ENCODE measurements at regions not wholly inside any gene's neighbourhood (a gene's known extent, or its start where the extent isn't known, plus 50 kb on each side); places are given as distances from the start of the nearest gene placed in this dataset.

DNA sequence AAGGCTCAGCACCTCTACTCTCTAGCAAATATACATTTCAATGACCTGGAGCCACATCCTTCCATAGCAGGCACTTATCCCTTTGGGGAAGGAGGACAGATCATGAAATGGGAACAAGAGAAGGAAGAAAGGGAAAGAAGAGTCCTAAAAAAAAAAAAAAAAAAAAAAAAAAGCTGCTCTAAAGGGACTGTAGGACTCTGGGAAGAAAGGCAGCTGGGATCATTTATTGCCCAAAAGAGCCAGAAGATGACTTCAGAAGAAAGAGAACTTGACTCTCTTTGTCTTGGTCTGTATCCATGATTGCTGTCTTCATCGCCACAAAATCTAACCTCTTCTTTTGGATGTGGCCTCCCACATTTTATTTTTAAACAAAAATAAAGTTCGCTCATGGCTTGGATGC, 203.6 kb upstream of the CELF2 start:
- CTCF ChIA-PET = no interaction called here
- no peaks in the 10 kb centered on the region for H3K9me3 ChIP-seq (replicated peaks; ENCODE audit: control insufficient read depth, insufficient read depth, low read length)
- no peak overlapping the region for H2AFZ ChIP-seq (ENCODE audit: control insufficient read depth, low read depth, low read length)
- ATAC-seq = no peak
- H3K4me3 ChIP-seq = no peak overlapping the region
- TF ChIP-seq MEF2B (IDR thresholded peaks at IDR 0.05; ENCODE audit: partially characterized antibody, poor library complexity, severe bottlenecking) = no peak
- no peak for TF ChIP-seq ETV6 (conservative IDR thresholded peaks at IDR 0.05 in 1 of 2, IDR thresholded peaks at IDR 0.05 in 1 of 2; ENCODE audit: borderline replicate concordance in 1 of 2, low read depth in 1 of 2)
- TF ChIP-seq ZNF384 (IDR thresholded peaks at IDR 0.05; ENCODE audit: borderline replicate concordance, low read depth, low read length) = no peak
- no peak for TF ChIP-seq WRNIP1 (IDR thresholded peaks at IDR 0.05; ENCODE audit: borderline replicate concordance, low read depth, low read length)
- no peak for TF ChIP-seq CBFB (IDR thresholded peaks at IDR 0.05; ENCODE audit: low read depth)
- TF ChIP-seq, protein P1, sequence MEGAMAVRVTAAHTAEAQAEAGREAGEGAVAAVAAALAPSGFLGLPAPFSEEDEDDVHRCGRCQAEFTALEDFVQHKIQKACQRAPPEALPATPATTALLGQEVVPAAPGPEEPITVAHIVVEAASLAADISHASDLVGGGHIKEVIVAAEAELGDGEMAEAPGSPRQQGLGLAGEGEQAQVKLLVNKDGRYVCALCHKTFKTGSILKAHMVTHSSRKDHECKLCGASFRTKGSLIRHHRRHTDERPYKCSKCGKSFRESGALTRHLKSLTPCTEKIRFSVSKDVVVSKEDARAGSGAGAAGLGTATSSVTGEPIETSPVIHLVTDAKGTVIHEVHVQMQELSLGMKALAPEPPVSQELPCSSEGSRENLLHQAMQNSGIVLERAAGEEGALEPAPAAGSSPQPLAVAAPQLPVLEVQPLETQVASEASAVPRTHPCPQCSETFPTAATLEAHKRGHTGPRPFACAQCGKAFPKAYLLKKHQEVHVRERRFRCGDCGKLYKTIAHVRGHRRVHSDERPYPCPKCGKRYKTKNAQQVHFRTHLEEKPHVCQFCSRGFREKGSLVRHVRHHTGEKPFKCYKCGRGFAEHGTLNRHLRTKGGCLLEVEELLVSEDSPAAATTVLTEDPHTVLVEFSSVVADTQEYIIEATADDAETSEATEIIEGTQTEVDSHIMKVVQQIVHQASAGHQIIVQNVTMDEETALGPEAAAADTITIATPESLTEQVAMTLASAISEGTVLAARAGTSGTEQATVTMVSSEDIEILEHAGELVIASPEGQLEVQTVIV (IDR thresholded peaks at IDR 0.05; ENCODE audit: borderline replicate concordance, partially characterized antibody) = no peak
- H3K27ac ChIP-seq (ENCODE audit: control insufficient read depth, insufficient read depth) = no peak overlapping the region
- no peak overlapping the region for H3K4me2 ChIP-seq (ENCODE audit: control insufficient read depth, insufficient read depth)
- DNase-seq (ENCODE audit: low read depth, low spot score) = no peak
- RAD21 ChIA-PET (ENCODE audit: unreplicated experiment) = no interaction called here
- no peak for FAIRE-seq
- H3K79me2 ChIP-seq (ENCODE audit: control insufficient read depth, insufficient read depth, low read length) = no peaks in the 10 kb centered on the region
- no peaks in the 10 kb centered on the region for H3K4me1 ChIP-seq (ENCODE audit: control insufficient read depth, insufficient read depth, low read length)
- POLR2A ChIA-PET = no interaction called here
- H3K27me3 ChIP-seq (replicated peaks in 1 of 2; ENCODE audit: control insufficient read depth in 2 of 2, insufficient read depth in 2 of 2, low read length in 1 of 2) = no peaks in the 10 kb centered on the region
- in situ Hi-C loops (cut with MboI) (no loop called here), intact Hi-C loops (cut with micrococcal nuclease; ENCODE audit: unreplicated experiment) (no loop called here)
- SMC1A ChIA-PET (ENCODE audit: uncharacterized antibody, unreplicated experiment) = no interaction called here
- no peaks in the 10 kb centered on the region for H3K36me3 ChIP-seq (ENCODE audit: control insufficient read depth in 2 of 2, insufficient read depth in 2 of 2, low read length in 1 of 2)
- WGBS (ENCODE audit: insufficient coverage, insufficient replicate concordance, low lambda C conversion rate, missing lambda C conversion rate) = 5% methylated on average over 2 of the region's 2 CpGs
- BruUV-seq (replicated peaks) = no TSS peak
- H4K20me1 ChIP-seq (ENCODE audit: control insufficient read depth, insufficient read depth) = no peaks in the 10 kb centered on the region
- H3K9ac ChIP-seq (ENCODE audit: control insufficient read depth, insufficient read depth, low read length) = no peak overlapping the region
